ENCODE measurements at regions not wholly inside any gene's neighbourhood (a gene's known extent, or its start where the extent isn't known, plus 50 kb on each side); places are given as distances from the start of the nearest gene placed in this dataset.

GRCh38 chr16:86222547-86222946, 287.8 kb upstream of the FOXF1 start:
- TF ChIP-seq CREB1 (IDR thresholded peaks at IDR 0.05; ENCODE audit: low read depth) (no peak), YY1 (IDR thresholded peaks at IDR 0.05; ENCODE audit: low read depth) (no peak)

All from Ishikawa (cell line).